HepG2 (cell line): ENCODE measurements at regions not wholly inside any gene's neighbourhood (a gene's known extent, or its start where the extent isn't known, plus 50 kb on each side); places are given as distances from the start of the nearest gene placed in this dataset.

Experiments used
- ATAC-seq: fragments of 200-7000 bp; cut with Tn5 transposase; 3 replicates; pipeline ENCODE4 v1.9.1; 2020; ENCODE audit warnings: mild to moderate bottlenecking, moderate library complexity
- BruUV-seq: library from RNA; stranded (reverse); fragments of 400-500 nt; replicated peaks from 2 replicates; lab custom pipeline; 2021; lab: Mats Ljungman, UMichigan
- CTCF ChIA-PET: fragments of 300-600 bp; formaldehyde crosslinking; extraction: SDS; loops from one replicate; lab custom pipeline; 2021; ENCODE audit warnings: low total read pairs, inconsistent platforms, low intra/inter-chr PET ratio; lab: Yijun Ruan, JAX
- POLR2A ChIA-PET: fragments of 350-600 bp; sonication (Branson Sonifier 250); formaldehyde crosslinking; loops from one replicate; lab custom pipeline; 2020; ENCODE audit warnings: antibody characterized with exemption, inconsistent platforms; lab: Yijun Ruan, JAX
- DNase-seq: peaks from one replicate; pipeline ENCODE4 v3.0.0-alpha.2; 2015; ENCODE audit warnings: low spot score
- FAIRE-seq: peaks from 3 replicates; lab custom pipeline; 2011; peaks lifted over from hg19 to GRCh38; lab: Jason Lieb, UNC
- H2AFZ ChIP-seq: one replicate; pipeline ENCODE4 v1.6.1; 2011; ENCODE audit warnings: low read length, inconsistent platforms
- H3K27ac ChIP-seq: fragments of 300-600 bp; 3 replicates; pipeline ENCODE4 v1.8.0; 2011; ENCODE audit warnings: mixed run types, mild to moderate bottlenecking, mixed read lengths, low read length, inconsistent platforms; ENCODE audit not compliant: insufficient read depth; ENCODE audit errors: extremely low read length
- H3K27me3 ChIP-seq, 2 experiments: fragments of 200-600 bp in 1 of 2; 2 replicates in 1 of 2; 3 replicates in 1 of 2; pipeline versions ENCODE4 v1.6.0 to v1.8.0; 2011; ENCODE audit warnings: low read length in 2 of 2, mild to moderate bottlenecking in 2 of 2, moderate library complexity in 2 of 2, inconsistent platforms in 1 of 2; ENCODE audit not compliant: insufficient read depth in 2 of 2, control insufficient read depth in 1 of 2
- H3K36me3 ChIP-seq, 2 experiments: fragments of 200-600 bp in 1 of 2; replicated peaks in 1 of 2; 2 replicates in 1 of 2; 3 replicates in 1 of 2; pipeline versions ENCODE4 v1.5.1 to v1.8.0; 2011; ENCODE audit warnings: low read length in 2 of 2, inconsistent platforms in 1 of 2; ENCODE audit not compliant: insufficient read depth in 2 of 2, control insufficient read depth in 1 of 2
- H3K4me1 ChIP-seq: 2 replicates; pipeline ENCODE4 v1.5.1; 2012; ENCODE audit warnings: low read length, inconsistent platforms; ENCODE audit not compliant: insufficient read depth
- H3K4me2 ChIP-seq: 2 replicates; pipeline ENCODE4 v1.6.0; 2011; ENCODE audit warnings: low read depth, low read length, inconsistent platforms
- H3K4me3 ChIP-seq, 3 experiments: fragments of 200-600 bp in 1 of 3; sonication (generic), shearing (Covaris generic) in 1 of 3; replicated peaks in 1 of 3; 2 replicates each; pipeline ENCODE4 v1.5.1; 2011 to 2016; ENCODE audit warnings: low read length in 3 of 3, inconsistent platforms in 2 of 3, low read depth in 2 of 3, mild to moderate bottlenecking in 2 of 3, control low read depth in 1 of 3, mixed read lengths in 1 of 3; ENCODE audit not compliant: insufficient read depth in 1 of 3
- H3K79me2 ChIP-seq: one replicate; pipeline ENCODE4 v1.6.1; 2011; ENCODE audit warnings: low read length, inconsistent platforms; ENCODE audit not compliant: insufficient read depth
- H3K9ac ChIP-seq: 2 replicates; pipeline ENCODE4 v1.6.0; 2011; ENCODE audit warnings: mild to moderate bottlenecking, low read depth, low read length, inconsistent platforms; ENCODE audit not compliant: insufficient read depth
- H3K9me3 ChIP-seq: 2 replicates; pipeline ENCODE4 v1.5.1; 2012; ENCODE audit warnings: mild to moderate bottlenecking, low read length
- H4K20me1 ChIP-seq: 2 replicates; pipeline ENCODE4 v1.6.0; 2011; ENCODE audit warnings: inconsistent platforms, mild to moderate bottlenecking, low read length, moderate library complexity; ENCODE audit not compliant: insufficient read depth
- FOXP1 ChIP-seq, 2 experiments: fragments of 450-650 bp in 1 of 2; IDR thresholded peaks; 2 replicates each; pipeline ENCODE4 v1.6.1; 2017 to 2018; ENCODE audit warnings: antibody characterized with exemption in 1 of 2
- HHEX ChIP-seq: IDR thresholded peaks from 2 replicates; pipeline ENCODE4 v1.6.1; 2016; ENCODE audit warnings: control low read depth
- HIVEP1 ChIP-seq: sonication (generic); formaldehyde crosslinking; IDR thresholded peaks from 2 replicates; pipeline ENCODE4 v1.4.0; 2020; ENCODE audit warnings: mild to moderate bottlenecking, missing genetic modification reagents
- MEIS1 ChIP-seq: sonication (generic); formaldehyde crosslinking; IDR thresholded peaks from 2 replicates; pipeline ENCODE4 v1.9.0; 2021; ENCODE audit warnings: mild to moderate bottlenecking, missing genetic modification reagents, moderate library complexity, borderline replicate concordance
- MNT ChIP-seq: fragments of 450-650 bp; IDR thresholded peaks from 2 replicates; pipeline ENCODE4 v1.6.1; 2016
- PLRG1 ChIP-seq: fragments of 450-650 bp; conservative IDR thresholded peaks from 2 replicates; pipeline ENCODE4 v1.6.1; 2016
- RFX5 ChIP-seq: IDR thresholded peaks from 2 replicates; pipeline ENCODE4 v1.6.1; 2011; ENCODE audit warnings: low read depth, low read length, improper control_type of control experiment
- SP140L ChIP-seq: sonication (generic); formaldehyde crosslinking; IDR thresholded peaks from 2 replicates; pipeline ENCODE4 v1.4.0; 2020; ENCODE audit warnings: missing genetic modification reagents, borderline replicate concordance
- ZFP82 ChIP-seq: sonication (generic); formaldehyde crosslinking; IDR thresholded peaks from 2 replicates; pipeline ENCODE4 v1.5.1; 2020; ENCODE audit warnings: mild to moderate bottlenecking, missing genetic modification reagents, borderline replicate concordance
- ZNF33B ChIP-seq: sonication (generic); formaldehyde crosslinking; IDR thresholded peaks from 2 replicates; pipeline ENCODE4 v1.5.1; 2020; ENCODE audit warnings: mild to moderate bottlenecking, missing genetic modification reagents
- ZNF576 ChIP-seq: sonication (generic); formaldehyde crosslinking; IDR thresholded peaks from 2 replicates; pipeline ENCODE4 v1.4.0; 2020; ENCODE audit warnings: mild to moderate bottlenecking, missing genetic modification reagents
- WGBS: methylation state at CpG from one replicate; pipeline ENCODE4 v1.1.6; 2017; ENCODE audit warnings: low lambda C conversion rate; 5-methylcytosine and 5-hydroxymethylcytosine counted together
- in situ Hi-C: cut with HindIII; loops from 2 replicates; pipeline ENCODE4 v1.10.0; 2017; ENCODE audit warnings: low pct_unique_long_range_greater_than_20kb; ENCODE audit not compliant: extremely low pct_ligation_motif_present
- intact Hi-C: fragments of 100-400 bp; cut with micrococcal nuclease; formaldehyde crosslinking; loops from one replicate; pipeline ENCODE4 v1.10.0; 2022; ENCODE audit not compliant: unreplicated experiment

- no TSS peak for BruUV-seq
- no peak overlapping the region for H3K9ac ChIP-seq
- ChIA-PET CTCF (no interaction called here), POLR2A (no interaction called here)
- H4K20me1 ChIP-seq, result no peaks in the 10 kb centered on the region
- H3K9me3 ChIP-seq, result peaks cover 100% of the 10 kb centered on the region
- H2AFZ ChIP-seq, result no peak overlapping the region
- no peak overlapping the region for H3K4me3 ChIP-seq
- H3K79me2 ChIP-seq, result no peaks in the 10 kb centered on the region
- DNase-seq (no peak), FAIRE-seq (no peak), ATAC-seq (no peak)
- WGBS, result 2% methylated on average over 2 of the region's 2 CpGs
- no peaks in the 10 kb centered on the region for H3K36me3 ChIP-seq
- intact Hi-C loops (no loop called here), in situ Hi-C loops (no loop called here)
- no peak overlapping the region for H3K4me2 ChIP-seq
- no peaks in the 10 kb centered on the region for H3K4me1 ChIP-seq
- H3K27me3 ChIP-seq, result no peaks in the 10 kb centered on the region
- no peak for TF ChIP-seq MEIS1 (CRISPR knock-in tag)
- no peak for TF ChIP-seq RFX5
- no peak for TF ChIP-seq ZFP82 (CRISPR knock-in tag)
- TF ChIP-seq HHEX, result no peak
- TF ChIP-seq ZNF33B (CRISPR knock-in tag), result no peak
- TF ChIP-seq FOXP1 (IDR thresholded peaks at IDR 0.05), result no peak
- TF ChIP-seq FOXP1 (CRISPR knock-in tag; IDR thresholded peaks at IDR 0.05), result no peak
- TF ChIP-seq SP140L (CRISPR knock-in tag), result no peak
- no peak for TF ChIP-seq PLRG1
- no peak overlapping the region for H3K27ac ChIP-seq
Measured at GRCh38 chr20:39946931-39947330, 742.1 kb downstream of the MAFB start.

GRCh38 chr20:39946053-39946810 is 742.8 kb downstream of the MAFB start:
- Histone ChIP-seq H4K20me1 (no peaks in the 10 kb centered on the region), H3K4me3 (no peak overlapping the region), H3K4me2 (no peak overlapping the region), H3K27ac (no peak overlapping the region), H3K4me1 (no peaks in the 10 kb centered on the region), H2AFZ (no peak overlapping the region), H3K79me2 (no peaks in the 10 kb centered on the region), H3K27me3 (no peaks in the 10 kb centered on the region), H3K9ac (no peak overlapping the region), H3K9me3 (peaks cover 100% of the 10 kb centered on the region), H3K36me3 (no peaks in the 10 kb centered on the region)
- ChIA-PET POLR2A (no interaction called here), CTCF (no interaction called here)
- ATAC-seq (no peak), FAIRE-seq (no peak), DNase-seq (no peak)
- TF ChIP-seq ZNF576 (CRISPR knock-in tag) (no peak), MNT (peak; percentile 99), HIVEP1 (CRISPR knock-in tag) (no peak)
- WGBS, result 34% methylated on average over 5 of the region's 5 CpGs
- in situ Hi-C loops (no loop called here), intact Hi-C loops (no loop called here)
- BruUV-seq, result no TSS peak
